ENCODE measurements at regions not wholly inside any gene's neighbourhood (a gene's known extent, or its start where the extent isn't known, plus 50 kb on each side); places are given as distances from the start of the nearest gene placed in this dataset.

- TF ChIP-seq POLR2AphosphoS5 (IDR thresholded peaks at IDR 0.05; ENCODE audit: low read depth, low read length) (no peak), TAF1 (IDR thresholded peaks at IDR 0.05; ENCODE audit: borderline replicate concordance, low read depth, low read length) (no peak), POLR2A (IDR thresholded peaks at IDR 0.05; ENCODE audit: low read depth, low read length) (no peak)
These were observed 195.1 kb downstream of the BMP7 start for GRCh38 chr20:57071283-57071731.
